ENCODE measurements at regions not wholly inside any gene's neighbourhood (a gene's known extent, or its start where the extent isn't known, plus 50 kb on each side); places are given as distances from the start of the nearest gene placed in this dataset.

DNA sequence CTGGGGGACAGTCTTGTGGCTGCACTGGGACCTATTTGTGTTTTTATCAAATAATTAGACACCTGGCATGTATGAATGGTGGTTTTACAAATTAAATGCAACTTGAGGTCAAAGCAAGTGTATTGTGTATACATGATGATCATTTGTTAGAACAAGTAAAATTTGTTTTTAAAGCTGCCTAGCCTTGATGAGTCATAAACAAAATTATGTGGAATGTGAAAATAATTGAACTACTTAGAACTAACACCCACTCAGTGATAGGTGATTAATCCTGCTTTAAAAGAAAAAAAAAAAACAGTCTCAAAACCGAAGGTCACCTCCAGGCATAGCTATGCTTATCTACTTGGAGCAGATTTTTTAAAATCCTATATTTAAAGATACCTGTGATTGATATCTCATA is 770.3 kb upstream of the SLITRK5 start:
- Histone ChIP-seq H3K27me3 (ENCODE audit: control insufficient read depth, insufficient read depth, low read length) (no peaks in the 10 kb centered on the region), H3K4me1 (ENCODE audit: control insufficient read depth, insufficient read depth, low read length) (no peaks in the 10 kb centered on the region), H3K9me3 (ENCODE audit: control insufficient read depth, insufficient read depth, low read length) (no peaks in the 10 kb centered on the region), H3K36me3 (ENCODE audit: control insufficient read depth, insufficient read depth, low read length) (no peaks in the 10 kb centered on the region), H3K4me3 (ENCODE audit: low read length) (no peak overlapping the region), H3K27ac (ENCODE audit: low read length) (no peak overlapping the region)
- no CpG with 5 or more reads among the region's 1 CpG for WGBS (ENCODE audit: insufficient coverage)
- Mint-ChIP-seq H3K36me3 (no peaks in the 10 kb centered on the region), H3K27ac (no peak overlapping the region), H3K4me1 (no peaks in the 10 kb centered on the region), H3K4me3 (no peak overlapping the region), H3K27me3 (ENCODE audit: low read depth in 2 of 2) (no peaks in the 10 kb centered on the region), H3K9me3 (peaks cover 12 to 13% of the 10 kb centered on the region in 2 donors)
- ATAC-seq (no peak), DNase-seq (no peak)
- TF ChIP-seq, protein P1, sequence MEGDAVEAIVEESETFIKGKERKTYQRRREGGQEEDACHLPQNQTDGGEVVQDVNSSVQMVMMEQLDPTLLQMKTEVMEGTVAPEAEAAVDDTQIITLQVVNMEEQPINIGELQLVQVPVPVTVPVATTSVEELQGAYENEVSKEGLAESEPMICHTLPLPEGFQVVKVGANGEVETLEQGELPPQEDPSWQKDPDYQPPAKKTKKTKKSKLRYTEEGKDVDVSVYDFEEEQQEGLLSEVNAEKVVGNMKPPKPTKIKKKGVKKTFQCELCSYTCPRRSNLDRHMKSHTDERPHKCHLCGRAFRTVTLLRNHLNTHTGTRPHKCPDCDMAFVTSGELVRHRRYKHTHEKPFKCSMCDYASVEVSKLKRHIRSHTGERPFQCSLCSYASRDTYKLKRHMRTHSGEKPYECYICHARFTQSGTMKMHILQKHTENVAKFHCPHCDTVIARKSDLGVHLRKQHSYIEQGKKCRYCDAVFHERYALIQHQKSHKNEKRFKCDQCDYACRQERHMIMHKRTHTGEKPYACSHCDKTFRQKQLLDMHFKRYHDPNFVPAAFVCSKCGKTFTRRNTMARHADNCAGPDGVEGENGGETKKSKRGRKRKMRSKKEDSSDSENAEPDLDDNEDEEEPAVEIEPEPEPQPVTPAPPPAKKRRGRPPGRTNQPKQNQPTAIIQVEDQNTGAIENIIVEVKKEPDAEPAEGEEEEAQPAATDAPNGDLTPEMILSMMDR (IDR thresholded peaks at IDR 0.05), result no peak
- intact Hi-C loops (cut with micrococcal nuclease), result no loop called here

DNA sequence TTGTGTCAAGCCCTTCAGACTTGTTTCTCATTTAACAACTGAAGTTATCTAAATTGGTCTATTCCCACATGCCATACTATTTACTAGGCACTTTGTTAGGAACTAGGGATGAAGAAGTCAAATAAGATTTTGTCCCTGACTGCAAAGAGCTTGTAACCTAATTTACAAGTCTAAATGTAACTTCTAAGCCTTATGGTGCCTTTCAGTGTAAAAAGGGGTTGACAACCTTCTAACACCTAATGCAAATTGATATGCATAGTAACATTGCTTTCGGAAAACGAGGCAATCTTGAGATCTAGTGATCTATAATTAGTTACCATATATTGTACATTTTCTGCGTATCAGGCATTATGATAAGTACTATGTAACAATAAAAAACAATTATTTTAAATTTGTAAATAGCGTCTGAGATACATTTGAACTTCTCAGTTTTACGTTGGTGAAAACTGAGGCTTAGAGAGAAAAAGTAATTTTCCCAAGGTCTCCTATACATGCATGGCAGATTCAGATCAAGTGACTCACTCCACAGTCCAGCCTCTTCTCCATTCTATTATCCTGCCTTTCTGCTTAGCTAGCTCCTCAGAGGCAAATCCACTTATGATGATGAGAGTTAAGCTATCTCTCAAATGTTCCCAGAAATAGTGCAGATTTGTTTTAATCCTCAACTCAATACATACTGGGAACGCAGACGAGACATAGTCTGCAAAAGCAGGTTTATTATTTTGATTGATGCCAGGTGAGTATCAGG is 764.9 kb upstream of the SLITRK5 start:
- Mint-ChIP-seq H3K9me3 (peaks cover 7 to 9% of the 10 kb centered on the region in 2 donors), H3K4me1 (no peaks in the 10 kb centered on the region), H3K4me3 (no peak overlapping the region), H3K36me3 (peaks cover 6% of the 10 kb centered on the region), H3K27me3 (ENCODE audit: low read depth in 2 of 2) (no peaks in the 10 kb centered on the region), H3K27ac (no peak overlapping the region)
- no CpG with 5 or more reads among the region's 7 CpGs for WGBS (ENCODE audit: insufficient coverage)
- TF ChIP-seq, protein P1 (IDR thresholded peaks at IDR 0.05), result no peak
- no peak for DNase-seq
- intact Hi-C loops (cut with micrococcal nuclease), result no loop called here
- no peaks in the 10 kb centered on the region for H3K4me1 ChIP-seq (ENCODE audit: control insufficient read depth, insufficient read depth, low read length)
- H3K27ac ChIP-seq (ENCODE audit: low read length), result no peak overlapping the region
- peaks cover 4% of the 10 kb centered on the region for H3K9me3 ChIP-seq (ENCODE audit: control insufficient read depth, insufficient read depth, low read length)
- H3K36me3 ChIP-seq (ENCODE audit: control insufficient read depth, insufficient read depth, low read length), result no peaks in the 10 kb centered on the region
- no peak overlapping the region for H3K4me3 ChIP-seq (ENCODE audit: low read length)
- H3K27me3 ChIP-seq (ENCODE audit: control insufficient read depth, insufficient read depth, low read length), result no peaks in the 10 kb centered on the region
- ATAC-seq, result no peak

- no peak overlapping the region for H3K27ac ChIP-seq (ENCODE audit: low read length)
- peaks cover 4% of the 10 kb centered on the region for H3K9me3 ChIP-seq (ENCODE audit: control insufficient read depth, insufficient read depth, low read length)
- Mint-ChIP-seq H3K9me3 (peaks cover 7 to 9% of the 10 kb centered on the region in 2 donors), H3K27ac (no peak overlapping the region), H3K27me3 (ENCODE audit: low read depth in 2 of 2) (no peaks in the 10 kb centered on the region), H3K36me3 (peaks cover 6% of the 10 kb centered on the region), H3K4me1 (no peaks in the 10 kb centered on the region), H3K4me3 (no peak overlapping the region)
- H3K36me3 ChIP-seq (ENCODE audit: control insufficient read depth, insufficient read depth, low read length), result no peaks in the 10 kb centered on the region
- ATAC-seq (no peak), DNase-seq (no peak)
- no CpG with 5 or more reads among the region's 2 CpGs for WGBS (ENCODE audit: insufficient coverage)
- H3K27me3 ChIP-seq (ENCODE audit: control insufficient read depth, insufficient read depth, low read length), result no peaks in the 10 kb centered on the region
- no peak overlapping the region for H3K4me3 ChIP-seq (ENCODE audit: low read length)
- intact Hi-C loops (cut with micrococcal nuclease), result no loop called here
- H3K4me1 ChIP-seq (ENCODE audit: control insufficient read depth, insufficient read depth, low read length), result no peaks in the 10 kb centered on the region
- TF ChIP-seq, protein P1 (IDR thresholded peaks at IDR 0.05), result no peak
These were observed 764.0 kb upstream of the SLITRK5 start for GRCh38 chr13:86907156-86907555.

DNA sequence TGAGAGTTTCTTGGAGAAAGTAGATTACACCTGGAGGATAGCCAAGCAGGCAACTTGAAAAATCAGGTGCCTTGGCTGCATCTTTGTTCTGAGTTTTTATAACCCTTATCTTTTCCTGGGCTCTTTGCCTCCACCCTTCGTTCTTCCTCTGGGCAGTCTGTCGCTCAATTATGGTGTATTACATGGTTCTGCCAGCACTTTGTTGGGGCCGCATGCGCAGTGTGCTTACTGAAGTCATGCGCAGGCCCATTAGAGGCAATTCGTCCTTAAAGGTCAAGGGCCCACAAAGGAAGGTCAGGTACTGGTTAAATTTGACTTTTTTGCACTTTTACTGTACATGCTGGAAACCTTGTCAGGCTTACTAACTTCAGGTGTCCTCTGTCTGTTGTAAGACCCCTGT is 761.9 kb upstream of the SLITRK5 start:
- peaks cover 4% of the 10 kb centered on the region for H3K9me3 ChIP-seq (ENCODE audit: control insufficient read depth, insufficient read depth, low read length)
- DNase-seq (no peak), ATAC-seq (no peak)
- no peaks in the 10 kb centered on the region for H3K4me1 ChIP-seq (ENCODE audit: control insufficient read depth, insufficient read depth, low read length)
- no peak overlapping the region for H3K27ac ChIP-seq (ENCODE audit: low read length)
- TF ChIP-seq, protein P1 (IDR thresholded peaks at IDR 0.05), result no peak
- Mint-ChIP-seq H3K36me3 (peaks cover 6% of the 10 kb centered on the region), H3K27ac (no peak overlapping the region), H3K4me1 (no peaks in the 10 kb centered on the region), H3K9me3 (peaks cover 8 to 9% of the 10 kb centered on the region in 2 donors), H3K27me3 (ENCODE audit: low read depth in 2 of 2) (no peaks in the 10 kb centered on the region), H3K4me3 (no peak overlapping the region)
- H3K4me3 ChIP-seq (ENCODE audit: low read length), result no peak overlapping the region
- intact Hi-C loops (cut with micrococcal nuclease), result no loop called here
- 91% methylated on average over 6 of the region's 6 CpGs for WGBS (ENCODE audit: insufficient coverage)
- H3K36me3 ChIP-seq (ENCODE audit: control insufficient read depth, insufficient read depth, low read length), result no peaks in the 10 kb centered on the region
- no peaks in the 10 kb centered on the region for H3K27me3 ChIP-seq (ENCODE audit: control insufficient read depth, insufficient read depth, low read length)
